Panc1 (cell line): ENCODE measurements at regions not wholly inside any gene's neighbourhood (a gene's known extent, or its start where the extent isn't known, plus 50 kb on each side); places are given as distances from the start of the nearest gene placed in this dataset.

ENCODE experiments used
- ATAC-seq: fragments of 200-7000 bp; cut with Tn5 transposase; 2 replicates; pipeline ENCODE4 v1.9.1; 2020; ENCODE audit warnings: mild to moderate bottlenecking, moderate library complexity
- BruUV-seq: library from RNA; stranded (reverse); fragments of 400-500 nt; replicated peaks from 2 replicates; lab custom pipeline; 2021; lab: Mats Ljungman, UMichigan
- CTCF ChIA-PET: fragments of 300-600 bp; sonication (Branson Sonifier 250); formaldehyde crosslinking; loops from one replicate; lab custom pipeline; 2022; ENCODE audit warnings: antibody characterized with exemption; lab: Charles Lee
- POLR2A ChIA-PET: fragments of 300-600 bp; sonication (Branson Sonifier 250); formaldehyde crosslinking; loops from one replicate; lab custom pipeline; 2022; ENCODE audit warnings: antibody characterized with exemption; lab: Charles Lee
- DNase-seq: peaks from one replicate; pipeline ENCODE4 v3.0.0-alpha.2; 2010; ENCODE audit warnings: low read depth, low spot score
- H3K27ac ChIP-seq: 2 replicates; pipeline ENCODE4 v1.5.1; 2011; ENCODE audit warnings: mild to moderate bottlenecking, low read length, inconsistent platforms
- H3K27me3 ChIP-seq: fragments of 200-500 bp; sonication (Bioruptor generic); 2 replicates; pipeline ENCODE4 v1.6.0; 2014; ENCODE audit warnings: low read length, inconsistent platforms; ENCODE audit not compliant: control insufficient read depth, insufficient read depth
- H3K36me3 ChIP-seq: fragments of 200-500 bp; sonication (Bioruptor generic); 2 replicates; pipeline ENCODE4 v1.5.1; 2014; ENCODE audit warnings: inconsistent platforms, mild to moderate bottlenecking, low read length, moderate library complexity; ENCODE audit not compliant: control insufficient read depth, insufficient read depth
- H3K4me1 ChIP-seq: 2 replicates; pipeline ENCODE4 v1.5.1; 2011; ENCODE audit warnings: inconsistent platforms, mild to moderate bottlenecking, low read length, moderate library complexity; ENCODE audit not compliant: control insufficient read depth, insufficient read depth
- H3K4me3 ChIP-seq, 2 experiments: 2 replicates each; pipeline ENCODE4 v1.5.1; 2011 to 2012; ENCODE audit warnings: low read depth in 2 of 2, low read length in 2 of 2, mild to moderate bottlenecking in 2 of 2, inconsistent platforms in 1 of 2, moderate library complexity in 1 of 2
- H3K9me3 ChIP-seq: fragments of 200-500 bp; sonication (Bioruptor generic); 2 replicates; pipeline ENCODE4 v1.5.1; 2014; ENCODE audit warnings: low read depth, mild to moderate bottlenecking, inconsistent platforms, low read length, moderate library complexity; ENCODE audit not compliant: control insufficient read depth, insufficient read depth
- POLR2AphosphoS5 ChIP-seq: IDR thresholded peaks from 2 replicates; pipeline ENCODE4 v1.6.1; 2012; ENCODE audit warnings: mild to moderate bottlenecking, low read depth, low read length, moderate library complexity
- REST ChIP-seq, 2 experiments: IDR thresholded peaks; 2 replicates each; pipeline ENCODE4 v1.6.1; 2011 to 2012; ENCODE audit warnings: low read depth in 2 of 2, control low read depth in 1 of 2, low read length in 1 of 2, mild to moderate bottlenecking in 1 of 2, moderate library complexity in 1 of 2; ENCODE audit not compliant: insufficient read depth in 1 of 2
- SIN3A ChIP-seq: IDR thresholded peaks from 2 replicates; pipeline ENCODE4 v1.6.1; 2012; ENCODE audit warnings: low read depth, mild to moderate bottlenecking, low read length, moderate library complexity, borderline replicate concordance; ENCODE audit not compliant: insufficient read depth
- TCF7L2 ChIP-seq: IDR thresholded peaks from 2 replicates; pipeline ENCODE4 v1.6.1; 2011; ENCODE audit warnings: mild to moderate bottlenecking, low read depth, low read length, inconsistent platforms
- in situ Hi-C: cut with HindIII; loops from 2 replicates; pipeline ENCODE4 v1.10.0; 2016; ENCODE audit warnings: low sequenced_read_pairs, low pct_unique_long_range_greater_than_20kb
- intact Hi-C: fragments of 100-400 bp; cut with micrococcal nuclease; formaldehyde crosslinking; loops from one replicate; pipeline ENCODE4 v1.10.0; 2022; ENCODE audit not compliant: unreplicated experiment
- TF ChIP-seq, protein P1 (sequence below): fragments of 450-650 bp; IDR thresholded peaks from 2 replicates; pipeline ENCODE4 v1.5.1; 2017; ENCODE audit warnings: mild to moderate bottlenecking

DNA sequence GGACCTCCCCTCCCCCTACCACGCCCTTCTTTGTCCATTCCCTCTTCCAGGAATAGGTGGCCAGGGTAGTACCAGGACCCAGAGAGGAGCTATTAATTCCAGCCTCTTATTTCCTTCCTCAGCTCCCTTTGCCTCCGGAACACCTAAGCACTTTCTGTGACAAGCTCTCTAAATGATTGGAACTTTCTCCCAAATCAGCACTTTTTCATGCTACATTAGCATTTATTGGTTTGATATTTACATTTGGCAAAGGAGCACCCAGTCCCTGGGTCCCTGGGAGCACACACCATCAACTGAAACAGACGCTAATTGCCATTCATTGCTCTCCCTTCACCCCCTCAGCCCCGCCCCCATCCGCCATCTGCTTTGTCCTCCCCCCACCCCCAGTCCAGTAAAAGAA, 182.0 kb upstream of the BCOR start:
- CTCF ChIA-PET: interaction anchor here (0.6 kb wide), 2 partner anchors 260 to 264 kb away, joined by 4 to 5 read pairs; no protein-coding TSS in a partner anchor

DNA sequence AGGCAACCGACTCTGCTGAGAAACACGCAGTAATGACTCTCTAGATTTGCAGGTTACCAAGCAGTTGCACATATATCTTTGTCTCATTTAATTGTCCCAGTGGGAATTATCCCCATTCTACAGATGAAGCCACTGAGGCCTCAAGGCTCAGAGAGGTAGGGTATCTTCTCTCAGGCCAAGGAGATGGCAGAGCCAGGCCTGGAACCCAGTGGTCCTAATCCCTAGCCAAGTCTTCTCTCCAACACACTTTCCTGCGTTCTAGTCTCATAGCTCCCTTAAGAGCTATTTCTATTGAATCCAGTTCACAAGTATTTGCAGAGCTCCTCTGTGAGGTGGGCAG, 181.3 kb upstream of the BCOR start:
- ChIA-PET POLR2A (no interaction called here), CTCF (interaction anchor here (0.6 kb wide), 1 partner anchor 264 kb away, joined by 5 read pairs; no protein-coding TSS in a partner anchor)
- DNase-seq (no peak), ATAC-seq (no peak)
- H3K36me3 ChIP-seq: no peaks in the 10 kb centered on the region
- H3K27ac ChIP-seq: no peak overlapping the region
- H3K4me1 ChIP-seq: no peaks in the 10 kb centered on the region
- TF ChIP-seq, protein P1, sequence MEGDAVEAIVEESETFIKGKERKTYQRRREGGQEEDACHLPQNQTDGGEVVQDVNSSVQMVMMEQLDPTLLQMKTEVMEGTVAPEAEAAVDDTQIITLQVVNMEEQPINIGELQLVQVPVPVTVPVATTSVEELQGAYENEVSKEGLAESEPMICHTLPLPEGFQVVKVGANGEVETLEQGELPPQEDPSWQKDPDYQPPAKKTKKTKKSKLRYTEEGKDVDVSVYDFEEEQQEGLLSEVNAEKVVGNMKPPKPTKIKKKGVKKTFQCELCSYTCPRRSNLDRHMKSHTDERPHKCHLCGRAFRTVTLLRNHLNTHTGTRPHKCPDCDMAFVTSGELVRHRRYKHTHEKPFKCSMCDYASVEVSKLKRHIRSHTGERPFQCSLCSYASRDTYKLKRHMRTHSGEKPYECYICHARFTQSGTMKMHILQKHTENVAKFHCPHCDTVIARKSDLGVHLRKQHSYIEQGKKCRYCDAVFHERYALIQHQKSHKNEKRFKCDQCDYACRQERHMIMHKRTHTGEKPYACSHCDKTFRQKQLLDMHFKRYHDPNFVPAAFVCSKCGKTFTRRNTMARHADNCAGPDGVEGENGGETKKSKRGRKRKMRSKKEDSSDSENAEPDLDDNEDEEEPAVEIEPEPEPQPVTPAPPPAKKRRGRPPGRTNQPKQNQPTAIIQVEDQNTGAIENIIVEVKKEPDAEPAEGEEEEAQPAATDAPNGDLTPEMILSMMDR: no peak
- TF ChIP-seq POLR2AphosphoS5 (no peak), TCF7L2 (no peak), SIN3A (no peak), REST (IDR thresholded peaks at IDR 0.05; ENCODE audit: insufficient read depth in 1 of 2, low read depth in 2 of 2, low read length in 1 of 2) (no peak)
- BruUV-seq: no TSS peak
- no peaks in the 10 kb centered on the region for H3K9me3 ChIP-seq
- H3K27me3 ChIP-seq: no peaks in the 10 kb centered on the region
- in situ Hi-C loops: no loop called here
- intact Hi-C loops: no loop called here
- H3K4me3 ChIP-seq: no peak overlapping the region

More for the DNA sequence above, 182.0 kb upstream of the BCOR start:
- TF ChIP-seq, protein P1: no peak
- no peak for TF ChIP-seq REST (IDR thresholded peaks at IDR 0.05; ENCODE audit: insufficient read depth in 1 of 2, low read depth in 2 of 2, low read length in 1 of 2)
- no peak for TF ChIP-seq POLR2AphosphoS5
- no peak for TF ChIP-seq TCF7L2
- TF ChIP-seq SIN3A: no peak
- ATAC-seq (no peak), DNase-seq (no peak)
- POLR2A ChIA-PET: interaction anchor here (0.8 kb wide), 1 partner anchor 32 kb away, joined by 7 read pairs; no protein-coding TSS in a partner anchor
- Histone ChIP-seq H3K27ac (no peak overlapping the region), H3K9me3 (no peaks in the 10 kb centered on the region), H3K4me3 (no peak overlapping the region), H3K4me1 (no peaks in the 10 kb centered on the region), H3K36me3 (no peaks in the 10 kb centered on the region), H3K27me3 (no peaks in the 10 kb centered on the region)
- intact Hi-C loops: no loop called here
- in situ Hi-C loops: no loop called here
- no TSS peak for BruUV-seq
